KG1 (cell line): ENCODE measurements at regions not wholly inside any gene's neighbourhood (a gene's known extent, or its start where the extent isn't known, plus 50 kb on each side); places are given as distances from the start of the nearest gene placed in this dataset.
"Not testable (repeated sequence)": the region's sequence is repeated elsewhere in the genome, so short reads cannot be mapped to it uniquely, and the experiment has no call there.

Experiments
- DNase-seq: peaks from one replicate; lab custom pipeline; 2025; lab: John Stamatoyannopoulos, UW

- DNase-seq = no peak
Measured at GRCh38 chr14:100419856-100420255, 96.7 kb downstream of the SLC25A47 start.

GRCh38 chr14:100421756-100422470, 98.8 kb downstream of the SLC25A47 start:
- DNase-seq = no peak

GRCh38 chr14:100422556-100423316, 99.6 kb downstream of the SLC25A47 start:
- no peak for DNase-seq

- DNase-seq = no peak
Measured at GRCh38 chr14:100423317-100424010, 100.3 kb downstream of the SLC25A47 start.

GRCh38 chr14:100424504-100425428, 101.6 kb downstream of the SLC25A47 start:
- no peak for DNase-seq

- DNase-seq = no peak
Measured at GRCh38 chr14:100425429-100425827, 102.3 kb downstream of the SLC25A47 start.

- DNase-seq = no peak
Measured at GRCh38 chr14:100426314-100426713, 103.2 kb downstream of the SLC25A47 start.

- no peak for DNase-seq
Measured at GRCh38 chr14:100427166-100427565, 104.0 kb downstream of the SLC25A47 start.

- DNase-seq = no peak
Measured at GRCh38 chr14:100428727-100429126, 105.6 kb downstream of the SLC25A47 start.

- no peak for DNase-seq
Measured at GRCh38 chr14:100429537-100429936, 106.4 kb downstream of the SLC25A47 start.

- DNase-seq = no peak
Measured at GRCh38 chr14:100430571-100430970, 107.4 kb downstream of the SLC25A47 start.

GRCh38 chr14:100431461-100431860, 108.3 kb downstream of the SLC25A47 start:
- DNase-seq = not testable (repeated sequence)

GRCh38 chr14:100432652-100433427, 109.7 kb downstream of the SLC25A47 start:
- no peak for DNase-seq

GRCh38 chr14:100433428-100433814, 110.3 kb downstream of the SLC25A47 start:
- DNase-seq = no peak

- no peak for DNase-seq
Measured at GRCh38 chr14:100434033-100434601, 111.0 kb downstream of the SLC25A47 start.

- DNase-seq = no peak
Measured at GRCh38 chr14:100434911-100435438, 111.8 kb downstream of the SLC25A47 start.

- no peak for DNase-seq
Measured at GRCh38 chr14:100435459-100435858, 112.3 kb downstream of the SLC25A47 start.

- no peak for DNase-seq
Measured at GRCh38 chr14:100436745-100437406, 113.7 kb downstream of the SLC25A47 start.

GRCh38 chr14:100438271-100438670, 115.1 kb downstream of the SLC25A47 start:
- no peak for DNase-seq
